ENCODE measurements at regions not wholly inside any gene's neighbourhood (a gene's known extent, or its start where the extent isn't known, plus 50 kb on each side); places are given as distances from the start of the nearest gene placed in this dataset.

- WGBS (ENCODE audit: insufficient coverage), result 92% methylated on average over 1 of the region's 1 CpG
- no peak overlapping the region for H3K4me3 Mint-ChIP-seq
Measured at GRCh38 chr12:72793796-72794195, 521.6 kb downstream of the TRHDE start.

GRCh38 chr12:72815421-72815820 is 543.3 kb downstream of the TRHDE start:
- H3K4me1 ChIP-seq (ENCODE audit: control insufficient read depth, insufficient read depth, low read length), result no peaks in the 10 kb centered on the region
- H3K27me3 ChIP-seq (ENCODE audit: control insufficient read depth, insufficient read depth, low read length), result no peaks in the 10 kb centered on the region
- DNase-seq (no peak), ATAC-seq (no peak)
- peaks cover 16 to 27% of the 10 kb centered on the region in 2 donors for H3K9me3 Mint-ChIP-seq
- no peak overlapping the region for H3K27ac ChIP-seq (ENCODE audit: low read length)
- no peak for TF ChIP-seq CTCF (IDR thresholded peaks at IDR 0.05)
- no peak overlapping the region for H3K27ac Mint-ChIP-seq
- H3K9me3 ChIP-seq (ENCODE audit: control insufficient read depth, insufficient read depth, low read length), result peaks cover 11% of the 10 kb centered on the region
- intact Hi-C loops (cut with micrococcal nuclease), result no loop called here
- no peak overlapping the region for H3K4me3 Mint-ChIP-seq
- H3K4me3 ChIP-seq (ENCODE audit: low read length), result no peak overlapping the region
- no peaks in the 10 kb centered on the region for H3K36me3 ChIP-seq (ENCODE audit: control insufficient read depth, insufficient read depth, low read length)
- H3K36me3 Mint-ChIP-seq, result no peaks in the 10 kb centered on the region
- no peaks in the 10 kb centered on the region for H3K4me1 Mint-ChIP-seq
- H3K27me3 Mint-ChIP-seq (ENCODE audit: low read depth in 2 of 2), result no peaks in the 10 kb centered on the region

More at GRCh38 chr12:72793796-72794195, 521.6 kb downstream of the TRHDE start:
- H3K9me3 ChIP-seq (ENCODE audit: control insufficient read depth, insufficient read depth, low read length), result no peaks in the 10 kb centered on the region
- H3K27ac ChIP-seq (ENCODE audit: low read length), result no peak overlapping the region
- no peaks in the 10 kb centered on the region for H3K27me3 ChIP-seq (ENCODE audit: control insufficient read depth, insufficient read depth, low read length)
- H3K4me1 ChIP-seq (ENCODE audit: control insufficient read depth, insufficient read depth, low read length), result no peaks in the 10 kb centered on the region
- TF ChIP-seq CTCF (IDR thresholded peaks at IDR 0.05), result no peak
- intact Hi-C loops (cut with micrococcal nuclease), result no loop called here
- Mint-ChIP-seq H3K4me1 (no peaks in the 10 kb centered on the region), H3K36me3 (no peaks in the 10 kb centered on the region), H3K27me3 (ENCODE audit: low read depth in 2 of 2) (no peaks in the 10 kb centered on the region), H3K27ac (no peak overlapping the region), H3K9me3 (peaks cover 15 to 17% of the 10 kb centered on the region in 2 donors)
- no peak overlapping the region for H3K4me3 ChIP-seq (ENCODE audit: low read length)
- no peak for ATAC-seq
- no peaks in the 10 kb centered on the region for H3K36me3 ChIP-seq (ENCODE audit: control insufficient read depth, insufficient read depth, low read length)
- no peak for DNase-seq

GRCh38 chr12:72828662-72829324 is 556.6 kb downstream of the TRHDE start:
- no peak overlapping the region for H3K27ac Mint-ChIP-seq
- no peaks in the 10 kb centered on the region for H3K36me3 Mint-ChIP-seq
- no peak for TF ChIP-seq CTCF (IDR thresholded peaks at IDR 0.05)
- H3K4me3 ChIP-seq (ENCODE audit: low read length), result no peak overlapping the region
- DNase-seq, result no peak
- H3K27me3 Mint-ChIP-seq (ENCODE audit: low read depth in 2 of 2), result no peaks in the 10 kb centered on the region
- intact Hi-C loops (cut with micrococcal nuclease), result no loop called here
- H3K36me3 ChIP-seq (ENCODE audit: control insufficient read depth, insufficient read depth, low read length), result no peaks in the 10 kb centered on the region
- WGBS (ENCODE audit: insufficient coverage), result 88% methylated on average over 1 of the region's 2 CpGs
- H3K4me1 Mint-ChIP-seq, result no peaks in the 10 kb centered on the region
- H3K9me3 ChIP-seq (ENCODE audit: control insufficient read depth, insufficient read depth, low read length), result no peaks in the 10 kb centered on the region
- ATAC-seq, result no peak
- no peaks in the 10 kb centered on the region for H3K27me3 ChIP-seq (ENCODE audit: control insufficient read depth, insufficient read depth, low read length)
- H3K4me3 Mint-ChIP-seq, result no peak overlapping the region
- H3K4me1 ChIP-seq (ENCODE audit: control insufficient read depth, insufficient read depth, low read length), result no peaks in the 10 kb centered on the region
- H3K9me3 Mint-ChIP-seq, result peaks cover 12 to 14% of the 10 kb centered on the region in 2 donors
- H3K27ac ChIP-seq (ENCODE audit: low read length), result no peak overlapping the region

- Mint-ChIP-seq H3K36me3 (no peaks in the 10 kb centered on the region), H3K9me3 (peaks cover 15% of the 10 kb centered on the region in 2 donors), H3K4me3 (no peak overlapping the region), H3K27me3 (ENCODE audit: low read depth in 2 of 2) (no peaks in the 10 kb centered on the region), H3K4me1 (no peaks in the 10 kb centered on the region), H3K27ac (no peak overlapping the region)
- Histone ChIP-seq H3K9me3 (ENCODE audit: control insufficient read depth, insufficient read depth, low read length) (no peaks in the 10 kb centered on the region), H3K4me3 (ENCODE audit: low read length) (no peak overlapping the region), H3K27me3 (ENCODE audit: control insufficient read depth, insufficient read depth, low read length) (no peaks in the 10 kb centered on the region), H3K4me1 (ENCODE audit: control insufficient read depth, insufficient read depth, low read length) (no peaks in the 10 kb centered on the region), H3K36me3 (ENCODE audit: control insufficient read depth, insufficient read depth, low read length) (no peaks in the 10 kb centered on the region), H3K27ac (ENCODE audit: low read length) (no peak overlapping the region)
- no peak for TF ChIP-seq CTCF (IDR thresholded peaks at IDR 0.05)
- intact Hi-C loops (cut with micrococcal nuclease), result no loop called here
- ATAC-seq (no peak), DNase-seq (no peak)
- no CpG with 5 or more reads among the region's 1 CpG for WGBS (ENCODE audit: insufficient coverage)
Measured at GRCh38 chr12:72829838-72830237, 557.7 kb downstream of the TRHDE start.

Data from natural killer cell (primary cell).